ENCODE measurements at regions not wholly inside any gene's neighbourhood (a gene's known extent, or its start where the extent isn't known, plus 50 kb on each side); places are given as distances from the start of the nearest gene placed in this dataset.
"Not testable (repeated sequence)": the region's sequence is repeated elsewhere in the genome, so short reads cannot be mapped to it uniquely, and the experiment has no call there.

DNA sequence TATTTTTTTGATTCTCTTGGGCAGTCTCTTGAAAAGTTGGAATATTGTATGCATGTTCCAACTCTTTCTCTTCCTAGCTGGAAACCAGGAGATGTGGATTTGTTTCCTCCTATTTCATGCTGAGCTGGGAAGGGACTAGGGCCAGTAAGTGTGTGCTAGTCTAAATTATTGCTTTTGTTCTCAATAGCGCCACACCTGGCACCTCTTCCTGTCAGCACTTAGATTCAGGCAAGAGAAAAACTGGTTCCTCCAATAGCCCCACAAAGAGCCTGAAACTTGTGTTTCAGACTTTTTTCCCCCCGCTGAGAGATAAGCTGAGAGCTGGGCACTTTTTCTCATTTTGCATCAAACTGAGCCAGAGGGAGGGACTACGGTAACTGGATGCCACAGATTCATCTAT is 353.4 kb downstream of the OLFM4 start:
- DNase-seq (ENCODE audit: low read depth), result no peak

GRCh38 chr13:53398051-53398450 is 369.4 kb downstream of the OLFM4 start:
- no peak for DNase-seq (ENCODE audit: low read depth)

GRCh38 chr13:53405616-53406015 is 377.0 kb downstream of the OLFM4 start:
- DNase-seq (ENCODE audit: low read depth), result no peak

DNA sequence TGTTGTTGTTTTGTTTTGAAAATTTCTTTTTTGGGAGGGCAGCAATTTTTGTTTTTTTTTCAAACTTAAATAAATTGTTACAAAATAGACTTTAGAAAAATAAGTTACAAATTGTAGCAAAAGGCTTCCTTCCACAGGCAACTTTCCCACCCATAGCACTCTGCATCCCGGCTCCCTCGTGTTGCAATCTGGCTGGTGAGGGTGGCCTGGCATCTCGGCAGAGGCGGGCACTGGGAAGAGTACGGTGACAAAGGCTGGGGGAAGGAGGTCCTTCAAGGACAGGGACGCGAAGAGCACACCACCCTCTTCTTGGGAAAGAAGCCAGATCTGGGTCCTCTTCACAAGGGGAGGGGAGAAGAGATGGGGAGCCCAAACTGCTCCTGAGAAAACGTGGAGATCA is 379.7 kb downstream of the OLFM4 start:
- no peak for DNase-seq (ENCODE audit: low read depth)

GRCh38 chr13:53408847-53409568 is 380.4 kb downstream of the OLFM4 start:
- DNase-seq (ENCODE audit: low read depth), result no peak

GRCh38 chr13:53411463-53411862 is 382.9 kb downstream of the OLFM4 start:
- no peak for DNase-seq (ENCODE audit: low read depth)

DNA sequence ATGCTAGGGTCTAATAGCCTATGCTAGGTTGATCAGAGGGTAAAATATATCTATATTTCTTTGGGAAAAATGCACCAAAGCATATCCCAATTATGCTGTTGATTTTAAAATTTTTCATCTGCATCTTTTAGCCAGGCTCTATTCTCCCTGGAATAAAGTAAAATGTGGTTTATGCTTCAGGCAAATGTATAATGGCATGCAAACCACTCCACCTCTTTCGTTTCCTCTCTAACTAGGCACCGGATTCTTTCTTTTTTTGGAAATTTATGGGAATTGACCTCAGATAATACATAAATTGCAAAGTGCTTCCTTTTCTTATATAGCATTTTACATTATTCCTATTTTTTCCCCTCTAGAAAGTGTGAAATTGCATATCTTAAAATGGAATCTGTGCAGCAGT is 386.5 kb downstream of the OLFM4 start:
- DNase-seq (ENCODE audit: low read depth), result no peak

DNA sequence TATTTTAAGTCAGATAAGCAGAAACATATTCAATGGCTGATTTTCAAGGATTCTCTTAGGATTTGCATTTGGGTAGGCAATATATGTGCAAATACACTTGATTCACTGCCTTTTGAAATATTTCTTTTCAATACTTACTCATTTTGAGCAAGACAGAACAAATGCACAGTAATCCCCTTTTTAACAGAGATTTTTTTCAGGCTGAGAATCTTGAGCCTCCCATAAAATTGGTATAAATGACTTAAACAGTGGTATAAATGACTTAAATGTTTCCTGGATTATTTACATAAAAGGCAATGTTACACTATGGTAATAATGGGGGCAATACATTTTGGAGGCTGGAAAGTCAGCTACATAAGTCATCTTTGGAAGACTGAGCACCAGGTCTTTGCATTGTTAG is 389.0 kb downstream of the OLFM4 start:
- DNase-seq (ENCODE audit: low read depth), result no peak

- DNase-seq (ENCODE audit: low read depth), result no peak
These were observed 393.8 kb downstream of the OLFM4 start for GRCh38 chr13:53422415-53422814.

- DNase-seq (ENCODE audit: low read depth), result no peak
These were observed 407.8 kb downstream of the OLFM4 start for GRCh38 chr13:53436396-53436795.

DNA sequence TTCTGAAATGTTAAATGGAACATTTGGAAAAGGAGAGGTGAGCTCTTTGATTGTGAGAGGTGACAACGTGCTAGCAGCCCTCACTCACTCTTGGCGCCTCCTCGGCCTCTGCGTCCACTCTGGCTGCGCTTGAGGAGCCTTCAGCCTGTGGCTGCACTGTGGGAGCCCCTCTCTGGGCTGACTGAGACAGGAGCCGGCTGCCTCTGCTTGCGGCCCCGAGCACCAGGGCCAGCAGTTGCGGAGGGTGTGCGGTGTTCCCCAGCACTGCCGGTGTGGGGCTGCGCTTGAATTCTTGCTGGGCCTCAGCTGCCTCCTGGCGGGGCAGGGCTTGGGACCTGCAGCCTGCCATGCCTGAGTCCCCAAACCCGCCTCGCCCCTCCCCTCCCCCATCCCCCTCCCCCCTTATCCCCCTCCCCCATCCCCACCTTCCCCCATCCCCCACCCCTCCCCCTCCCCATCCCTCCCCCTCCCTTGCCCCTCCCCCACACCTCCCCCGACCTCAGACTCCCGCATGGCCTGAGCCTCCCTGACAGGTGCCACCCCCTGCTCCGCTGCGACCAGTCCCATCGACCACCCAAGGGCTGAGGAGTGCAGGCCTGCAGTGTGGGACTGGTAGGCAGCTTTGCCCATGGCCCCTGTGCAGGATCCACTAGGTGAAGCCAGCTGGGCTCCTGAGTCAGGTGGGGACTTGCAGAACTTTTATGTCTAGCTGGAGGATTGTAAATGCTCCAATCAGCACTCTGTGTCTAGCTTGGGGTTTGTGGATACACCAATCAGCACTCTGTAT is 411.0 kb downstream of the OLFM4 start:
- no peak for DNase-seq (ENCODE audit: low read depth)

DNA sequence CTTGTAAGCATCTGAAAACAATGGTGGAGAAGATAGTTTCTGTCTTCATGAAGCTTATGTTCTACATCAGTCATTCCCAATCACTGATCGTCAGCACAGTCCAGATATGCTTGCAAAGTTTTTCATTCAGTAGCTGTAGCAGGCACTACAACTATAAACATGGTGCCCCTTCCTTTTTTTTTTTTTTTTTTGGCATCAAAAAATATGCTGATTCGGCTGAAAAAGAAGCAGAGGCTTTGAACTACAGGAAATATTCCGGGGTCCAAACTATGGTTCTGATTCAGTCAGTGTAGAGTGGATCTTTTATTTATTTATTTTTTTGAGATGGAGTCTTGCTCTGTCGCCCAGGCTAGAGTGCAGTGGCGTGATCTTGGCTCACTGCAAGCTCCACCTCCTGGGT is 414.4 kb downstream of the OLFM4 start:
- DNase-seq (ENCODE audit: low read depth), result no peak

GRCh38 chr13:53445686-53446085 is 417.1 kb downstream of the OLFM4 start:
- DNase-seq (ENCODE audit: low read depth), result no peak

- no peak for DNase-seq (ENCODE audit: low read depth)
These were observed 418.8 kb downstream of the OLFM4 start for GRCh38 chr13:53447456-53447855.

- no peak for DNase-seq (ENCODE audit: low read depth)
These were observed 419.2 kb downstream of the OLFM4 start for GRCh38 chr13:53447863-53448262.

GRCh38 chr13:53452263-53452808 is 423.7 kb downstream of the OLFM4 start:
- not testable (repeated sequence) for DNase-seq (ENCODE audit: low read depth)

DNA sequence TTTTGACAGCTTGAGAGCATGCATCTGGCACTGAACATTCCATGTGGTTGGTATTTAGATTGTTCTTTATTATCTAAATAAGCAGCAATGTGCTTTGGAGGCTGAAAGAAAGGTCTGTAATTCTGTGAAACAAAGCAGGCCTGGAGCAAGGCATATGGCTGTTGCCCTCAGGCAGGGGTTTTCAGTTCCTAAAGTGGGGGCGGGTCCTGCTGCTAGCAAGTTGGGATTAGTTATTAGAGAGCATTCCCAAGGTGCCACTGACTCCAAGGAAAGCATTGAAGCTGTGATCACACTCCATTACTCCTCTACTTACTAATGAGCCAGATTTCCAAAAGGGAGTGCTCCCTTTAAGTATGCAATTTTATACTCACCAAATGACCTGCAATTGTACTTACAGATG is 432.2 kb downstream of the OLFM4 start:
- DNase-seq (ENCODE audit: low read depth), result no peak

DNA sequence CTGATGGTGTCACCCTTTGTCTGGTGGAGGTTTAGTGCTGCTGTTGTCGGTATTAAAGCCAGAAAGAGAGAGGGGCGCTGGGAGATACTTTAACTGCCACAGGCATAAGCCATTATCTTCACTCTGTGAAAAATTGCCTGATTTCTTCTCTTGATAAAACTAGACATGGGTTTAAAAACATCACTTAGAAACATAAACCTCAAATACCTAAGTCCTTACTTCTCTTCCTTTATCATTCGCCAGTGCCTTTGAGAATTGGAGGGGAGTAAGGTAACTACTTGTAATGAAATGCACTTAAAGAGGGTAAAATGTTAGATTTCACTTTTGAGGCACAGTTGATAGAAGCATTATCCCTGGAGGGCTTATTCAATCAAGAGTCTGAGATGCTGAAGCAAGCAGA is 434.5 kb downstream of the OLFM4 start:
- DNase-seq (ENCODE audit: low read depth), result no peak

GRCh38 chr13:53466576-53466975 is 438.0 kb downstream of the OLFM4 start:
- DNase-seq (ENCODE audit: low read depth), result no peak

DNA sequence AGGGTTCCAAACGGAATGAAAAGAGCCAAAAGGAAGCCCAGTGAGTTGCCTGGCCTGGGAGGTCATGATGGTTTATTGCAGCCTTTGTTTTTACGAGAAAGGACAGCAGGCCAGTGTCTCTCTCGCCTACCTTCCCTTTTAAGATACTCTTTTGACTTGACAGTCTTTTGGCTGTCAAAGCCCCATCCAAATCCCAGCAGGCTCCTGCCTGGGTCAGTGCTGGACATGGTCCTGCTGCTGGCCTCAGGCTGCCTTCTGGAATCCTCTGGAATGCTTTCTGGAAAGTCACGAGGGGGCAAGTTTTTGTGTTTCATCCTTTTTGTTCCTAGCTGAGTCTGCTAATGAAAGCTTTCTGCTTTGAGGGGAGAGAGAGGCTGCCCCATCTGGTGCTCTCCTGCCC is 444.8 kb downstream of the OLFM4 start:
- no peak for DNase-seq (ENCODE audit: low read depth)

- no peak for DNase-seq (ENCODE audit: low read depth)
These were observed 446.3 kb downstream of the OLFM4 start for GRCh38 chr13:53474878-53475277.

- no peak for DNase-seq (ENCODE audit: low read depth)
These were observed 462.1 kb downstream of the OLFM4 start for GRCh38 chr13:53490752-53491151.

DNA sequence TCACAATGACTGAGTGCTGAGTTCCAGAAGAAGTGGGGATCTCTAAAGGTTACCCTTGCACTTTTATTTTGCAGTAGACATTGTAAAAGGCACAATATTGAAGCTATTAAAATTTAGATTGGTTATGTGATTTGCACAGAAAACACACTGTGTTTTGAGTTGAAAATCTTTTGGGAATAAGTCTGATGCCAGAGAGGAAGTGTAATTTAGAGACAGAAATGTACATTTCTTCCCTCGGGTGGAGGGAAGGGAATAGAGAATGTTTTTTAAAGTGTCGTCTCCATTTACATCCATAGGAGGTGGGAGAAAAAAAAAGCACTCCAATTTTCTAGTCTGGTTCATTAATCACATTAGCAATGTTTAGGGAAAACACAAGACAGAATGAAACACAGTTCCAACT is 465.8 kb downstream of the OLFM4 start:
- DNase-seq (ENCODE audit: low read depth), result no peak

Measured in M059J (cell line).